ENCODE measurements at regions not wholly inside any gene's neighbourhood (a gene's known extent, or its start where the extent isn't known, plus 50 kb on each side); places are given as distances from the start of the nearest gene placed in this dataset.
A peak's percentile ranks its signal among the peaks of the same experiment; 100 is the strongest.

DNA sequence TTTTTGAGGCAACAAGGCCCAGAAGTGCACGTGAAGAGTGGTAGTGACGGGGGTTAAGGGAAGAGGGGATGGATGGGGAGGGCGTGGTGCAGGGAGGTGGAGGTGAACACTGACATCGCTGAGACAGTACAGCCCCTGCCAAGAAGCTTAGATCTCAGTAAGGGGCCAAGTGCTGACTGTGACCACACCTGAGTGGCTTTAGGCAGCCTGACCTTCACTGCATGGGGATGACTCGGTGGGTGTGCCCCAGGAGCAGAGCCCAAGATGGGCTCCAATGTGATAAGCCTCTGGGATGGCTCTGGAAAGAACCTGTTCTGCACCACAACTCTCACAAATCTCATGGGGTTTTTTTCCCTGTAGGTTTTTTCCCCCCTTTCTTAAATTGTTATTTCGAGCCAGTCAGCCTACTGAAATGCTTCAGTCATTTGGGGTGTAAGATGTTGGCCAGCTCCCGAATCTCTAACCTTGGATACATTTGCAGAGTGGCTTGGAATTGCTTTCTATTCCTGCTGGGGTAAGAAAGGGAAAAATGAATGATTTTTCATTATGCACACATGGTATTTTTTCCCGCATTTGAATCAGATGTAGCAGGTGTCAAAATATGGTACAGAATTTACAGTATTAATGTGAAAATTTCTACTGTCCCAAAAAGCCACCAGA, 165.0 kb downstream of the TM9SF2 start:
- Histone ChIP-seq H3K27me3 (ENCODE audit: control insufficient read depth in 2 of 2, insufficient read depth in 2 of 2, low read length in 2 of 2) (peaks cover 3 to 13% of the 10 kb centered on the region in 2 donors), H3K4me2 (replicated peaks; ENCODE audit: extremely low read depth, low read length, poor library complexity, severe bottlenecking) (no peak overlapping the region), H3K36me3 (replicated peaks in 1 of 2; ENCODE audit: control insufficient read depth in 1 of 2, insufficient read depth in 2 of 2, low read length in 2 of 2) (no peaks in the 10 kb centered on the region), H3K9me3 (replicated peaks in 1 of 2; ENCODE audit: control insufficient read depth in 1 of 2, insufficient read depth in 1 of 2, low read length in 2 of 2) (no peaks in the 10 kb centered on the region), H3K9ac (ENCODE audit: insufficient read depth, low read length, poor library complexity, severe bottlenecking) (peak overlapping the region; percentile 15), H4K20me1 (ENCODE audit: insufficient read depth, low read length) (no peaks in the 10 kb centered on the region), H3K4me3 (replicated peaks in 1 of 3; ENCODE audit: low read depth in 2 of 3, low read length in 3 of 3) (no peak overlapping the region), H3K4me1 (ENCODE audit: control insufficient read depth in 1 of 2, insufficient read depth in 2 of 2, low read length in 2 of 2) (no peaks in the 10 kb centered on the region), H2AFZ (ENCODE audit: insufficient read depth, low read depth, low read length, poor library complexity, severe bottlenecking) (no peak overlapping the region), H3K79me2 (ENCODE audit: insufficient read depth, low read length) (no peaks in the 10 kb centered on the region), H3K27ac (ENCODE audit: low read depth in 1 of 2, low read length in 2 of 2) (no peak overlapping the region)
- H3K27ac Mint-ChIP-seq, result no peak overlapping the region
- intact Hi-C loops (cut with micrococcal nuclease), result no loop called here
- H3K36me3 Mint-ChIP-seq, result no peaks in the 10 kb centered on the region
- H3K9me3 Mint-ChIP-seq, result no peaks in the 10 kb centered on the region
- TF ChIP-seq, protein P1, sequence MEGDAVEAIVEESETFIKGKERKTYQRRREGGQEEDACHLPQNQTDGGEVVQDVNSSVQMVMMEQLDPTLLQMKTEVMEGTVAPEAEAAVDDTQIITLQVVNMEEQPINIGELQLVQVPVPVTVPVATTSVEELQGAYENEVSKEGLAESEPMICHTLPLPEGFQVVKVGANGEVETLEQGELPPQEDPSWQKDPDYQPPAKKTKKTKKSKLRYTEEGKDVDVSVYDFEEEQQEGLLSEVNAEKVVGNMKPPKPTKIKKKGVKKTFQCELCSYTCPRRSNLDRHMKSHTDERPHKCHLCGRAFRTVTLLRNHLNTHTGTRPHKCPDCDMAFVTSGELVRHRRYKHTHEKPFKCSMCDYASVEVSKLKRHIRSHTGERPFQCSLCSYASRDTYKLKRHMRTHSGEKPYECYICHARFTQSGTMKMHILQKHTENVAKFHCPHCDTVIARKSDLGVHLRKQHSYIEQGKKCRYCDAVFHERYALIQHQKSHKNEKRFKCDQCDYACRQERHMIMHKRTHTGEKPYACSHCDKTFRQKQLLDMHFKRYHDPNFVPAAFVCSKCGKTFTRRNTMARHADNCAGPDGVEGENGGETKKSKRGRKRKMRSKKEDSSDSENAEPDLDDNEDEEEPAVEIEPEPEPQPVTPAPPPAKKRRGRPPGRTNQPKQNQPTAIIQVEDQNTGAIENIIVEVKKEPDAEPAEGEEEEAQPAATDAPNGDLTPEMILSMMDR (IDR thresholded peaks at IDR 0.05), result no peak
- peaks cover 15 to 23% (median 18%) of the 10 kb centered on the region in 3 donors for H3K27me3 Mint-ChIP-seq (ENCODE audit: low read depth in 3 of 3)
- no peak overlapping the region for H3K4me3 Mint-ChIP-seq
- no peak for DNase-seq
- no peaks in the 10 kb centered on the region for H3K4me1 Mint-ChIP-seq
- 92% methylated on average over 5 of the region's 8 CpGs for WGBS (ENCODE audit: insufficient coverage)

DNA sequence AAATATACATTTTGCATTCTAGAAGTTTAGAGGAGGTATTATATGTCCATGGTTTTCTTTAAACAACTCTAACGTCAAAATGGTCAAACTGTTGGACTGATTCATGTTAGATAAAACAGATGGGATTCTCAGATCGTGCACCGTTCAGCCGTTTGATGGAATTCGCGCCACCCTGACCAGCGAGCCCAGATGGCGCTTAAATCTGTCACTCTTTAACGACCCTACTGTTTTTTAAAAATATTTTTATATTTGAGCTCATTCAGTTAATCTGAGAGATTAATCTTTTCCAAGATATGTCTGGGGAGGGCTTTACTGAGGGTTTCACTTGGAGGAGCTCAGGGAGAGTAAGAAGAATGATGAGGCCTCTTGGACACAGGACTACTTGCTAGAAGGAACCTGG, 164.4 kb downstream of the TM9SF2 start:
- Histone ChIP-seq H3K27me3 (ENCODE audit: control insufficient read depth in 2 of 2, insufficient read depth in 2 of 2, low read length in 2 of 2) (peaks cover 3 to 16% of the 10 kb centered on the region in 2 donors), H3K9me3 (replicated peaks in 1 of 2; ENCODE audit: control insufficient read depth in 1 of 2, insufficient read depth in 1 of 2, low read length in 2 of 2) (no peaks in the 10 kb centered on the region), H2AFZ (ENCODE audit: insufficient read depth, low read depth, low read length, poor library complexity, severe bottlenecking) (no peak overlapping the region), H3K9ac (ENCODE audit: insufficient read depth, low read length, poor library complexity, severe bottlenecking) (no peak overlapping the region), H3K27ac (ENCODE audit: low read depth in 1 of 2, low read length in 2 of 2) (no peak overlapping the region), H3K4me1 (ENCODE audit: control insufficient read depth in 1 of 2, insufficient read depth in 2 of 2, low read length in 2 of 2) (no peaks in the 10 kb centered on the region), H3K4me3 (replicated peaks in 1 of 3; ENCODE audit: low read depth in 2 of 3, low read length in 3 of 3) (no peak overlapping the region), H4K20me1 (ENCODE audit: insufficient read depth, low read length) (no peaks in the 10 kb centered on the region), H3K36me3 (replicated peaks in 1 of 2; ENCODE audit: control insufficient read depth in 1 of 2, insufficient read depth in 2 of 2, low read length in 2 of 2) (no peaks in the 10 kb centered on the region), H3K4me2 (replicated peaks; ENCODE audit: extremely low read depth, low read length, poor library complexity, severe bottlenecking) (no peak overlapping the region), H3K79me2 (ENCODE audit: insufficient read depth, low read length) (no peaks in the 10 kb centered on the region)
- TF ChIP-seq, protein P1 (IDR thresholded peaks at IDR 0.05), result no peak
- Mint-ChIP-seq H3K4me1 (no peaks in the 10 kb centered on the region), H3K27ac (no peak overlapping the region), H3K27me3 (ENCODE audit: low read depth in 3 of 3) (peaks cover 15 to 21% (median 18%) of the 10 kb centered on the region in 3 donors), H3K9me3 (no peaks in the 10 kb centered on the region), H3K36me3 (no peaks in the 10 kb centered on the region), H3K4me3 (no peak overlapping the region)
- DNase-seq, result no peak
- WGBS (ENCODE audit: insufficient coverage), result no CpG with 5 or more reads among the region's 9 CpGs
- intact Hi-C loops (cut with micrococcal nuclease), result no loop called here
